Adipose tissue (tissue), 3 donors: ENCODE measurements at regions not wholly inside any gene's neighbourhood (a gene's known extent, or its start where the extent isn't known, plus 50 kb on each side); places are given as distances from the start of the nearest gene placed in this dataset.
"Not testable (repeated sequence)": the region's sequence is repeated elsewhere in the genome, so short reads cannot be mapped to it uniquely, and the experiment has no call there.

Experiments
- H3K27ac ChIP-seq: one replicate; pipeline ENCODE4 v1.5.1; 2013; ENCODE audit warnings: low read depth, low read length
- WGBS, 3 donors: extraction: QIAGEN DNeasy Blood & Tissue Kit; methylation state at CpG; one replicate each; pipeline ENCODE4 v1.1.7; 2013; 5-methylcytosine and 5-hydroxymethylcytosine counted together
- donor health status: healthy with polysubstance abuse.
- donor health status: Bipolar disorder and iron deficiency.
- donor health status: healthy.

- 76 to 81% (median 78%) methylated on average over 4 of the region's 4 CpGs for WGBS, 3 donors
- H3K27ac ChIP-seq: no peak overlapping the region
These were observed 311.8 kb downstream of the RPAP3 start for GRCh38 chr12:47394070-47394469.

DNA sequence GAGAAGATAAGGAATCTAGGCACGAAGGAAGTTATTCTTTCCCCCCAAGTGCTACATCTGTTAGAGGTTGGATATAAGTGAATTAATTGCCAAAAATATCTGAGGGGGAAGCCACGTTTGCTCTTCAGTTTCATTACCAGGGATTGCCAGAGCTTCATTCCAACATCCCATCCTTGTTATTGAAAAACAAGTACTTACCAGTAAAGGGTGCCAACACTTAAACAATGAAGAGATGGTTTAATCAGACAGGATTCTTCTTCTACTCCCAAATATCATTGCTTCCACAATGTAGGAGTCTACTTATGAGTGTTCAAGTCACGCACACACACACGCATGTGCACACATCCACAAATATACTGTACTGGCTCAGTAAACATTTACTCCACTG is 312.4 kb downstream of the RPAP3 start:
- no peak overlapping the region for H3K27ac ChIP-seq
- WGBS, 3 donors: 34 to 48% (median 37%) methylated on average over 4 of the region's 4 CpGs

DNA sequence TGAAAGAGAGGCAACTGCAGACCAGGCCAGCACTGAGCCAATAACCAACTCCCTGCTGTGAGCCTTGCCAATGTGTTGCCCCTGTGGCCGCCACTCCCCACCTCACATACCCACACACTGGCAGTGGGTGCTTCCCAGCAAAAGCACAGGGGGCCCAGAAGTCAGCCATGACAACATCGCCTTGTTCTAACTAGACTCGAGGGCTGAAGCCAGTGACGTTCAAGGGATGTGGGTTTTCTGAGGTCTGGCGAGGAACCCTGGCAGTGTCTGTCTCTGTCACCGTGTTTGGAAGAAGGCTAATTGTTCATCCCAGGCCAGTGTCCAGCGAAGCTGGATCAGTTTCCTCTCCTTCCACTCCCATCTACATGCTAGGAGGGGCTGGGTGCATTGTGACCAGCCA is 311.8 kb upstream of the AMIGO2 start:
- no peak overlapping the region for H3K27ac ChIP-seq
- WGBS, 3 donors: 80 to 86% (median 85%) methylated on average over 7 of the region's 7 CpGs

GRCh38 chr12:47388712-47389111 is 309.0 kb upstream of the AMIGO2 start:
- 83 to 87% (median 84%) methylated on average over 7 of the region's 7 CpGs for WGBS, 3 donors
- no peak overlapping the region for H3K27ac ChIP-seq

- WGBS, 3 donors: 90 to 97% (median 95%) methylated on average over 1 of the region's 1 CpG
- H3K27ac ChIP-seq: no peak overlapping the region
These were observed 308.2 kb upstream of the AMIGO2 start for GRCh38 chr12:47387994-47388393.

DNA sequence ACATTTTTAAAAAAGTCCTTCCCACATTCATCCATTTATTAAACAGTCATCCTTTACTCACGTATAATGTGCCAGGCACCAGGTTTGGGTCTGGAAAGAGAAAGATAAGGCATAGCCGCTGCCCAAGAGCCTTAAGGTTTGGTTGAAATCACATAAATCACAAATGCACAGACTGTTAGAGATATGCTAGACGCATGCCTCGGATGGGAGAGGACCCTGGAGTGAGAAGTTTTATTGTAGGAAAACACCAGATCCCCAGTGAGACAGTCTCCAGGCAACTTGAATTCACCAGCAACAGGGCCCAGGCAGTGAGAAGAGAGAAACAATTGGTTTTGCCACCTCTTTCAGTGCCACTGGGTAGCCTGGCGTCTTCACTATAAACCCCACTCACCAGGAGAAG is 305.9 kb upstream of the AMIGO2 start:
- 68 to 86% (median 82%) methylated on average over 5 of the region's 5 CpGs for WGBS, 3 donors

DNA sequence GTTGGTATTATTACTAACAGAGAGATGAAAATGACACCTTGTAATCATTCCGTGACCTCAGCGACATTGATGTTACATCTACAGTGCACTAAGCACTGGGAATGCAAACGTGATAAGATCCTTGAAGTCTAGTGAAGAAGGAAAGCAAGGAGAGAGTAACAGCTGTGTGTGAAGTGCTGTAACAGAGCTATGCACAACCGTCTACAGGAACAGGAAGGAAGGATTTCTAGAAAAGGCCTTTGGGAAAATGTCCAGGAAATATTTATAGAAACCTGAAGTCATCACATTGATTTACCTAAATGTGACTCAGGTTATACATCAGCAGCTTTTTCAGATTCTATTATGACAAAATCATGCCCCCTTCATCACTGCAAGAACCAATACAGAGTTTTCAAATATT is 304.2 kb upstream of the AMIGO2 start:
- 35 to 49% (median 47%) methylated on average over 4 of the region's 4 CpGs for WGBS, 3 donors
- no peak overlapping the region for H3K27ac ChIP-seq

More for the DNA sequence above, 305.9 kb upstream of the AMIGO2 start:
- no peak overlapping the region for H3K27ac ChIP-seq

DNA sequence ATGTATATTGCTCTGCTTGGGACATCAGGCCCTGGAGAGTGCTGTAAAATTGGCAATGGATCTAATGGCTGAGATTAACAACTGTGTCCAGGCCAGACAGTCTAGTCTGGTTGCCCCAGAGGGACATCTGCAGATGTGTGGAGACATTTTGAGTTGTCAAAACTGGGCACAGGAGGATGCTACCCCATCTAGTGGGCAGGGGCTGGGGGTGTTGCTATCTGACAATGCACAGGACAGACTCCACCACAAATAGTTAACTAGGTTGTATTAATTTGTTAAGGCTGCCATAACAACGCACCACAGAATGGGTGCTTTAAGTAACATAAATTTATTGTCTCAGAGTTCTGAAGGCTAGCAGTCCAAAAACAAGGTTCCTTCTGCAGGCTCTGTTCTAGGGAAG is 302.5 kb upstream of the AMIGO2 start:
- no peak overlapping the region for H3K27ac ChIP-seq
- WGBS, 3 donors: 74 to 94% (median 86%) methylated on average over 1 of the region's 1 CpG

DNA sequence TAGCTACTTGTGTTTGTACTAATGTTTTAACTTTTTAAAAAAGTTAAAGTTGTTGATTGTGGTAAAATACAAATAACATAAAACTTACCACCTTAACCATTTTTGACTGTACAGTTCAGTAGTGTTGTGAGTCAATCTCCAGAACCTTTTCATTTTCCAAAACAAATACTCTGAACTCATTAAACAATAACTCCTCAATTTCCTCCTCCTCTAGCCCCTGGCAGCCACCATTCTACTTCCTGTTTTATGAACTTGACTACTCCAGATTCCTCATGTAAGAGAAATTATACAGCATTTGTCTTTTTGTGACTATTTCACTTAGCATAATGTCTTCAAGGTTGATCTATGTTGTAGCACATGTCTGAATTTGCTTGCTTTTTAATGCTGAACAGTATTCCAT is 299.1 kb upstream of the AMIGO2 start:
- H3K27ac ChIP-seq: no peak overlapping the region

DNA sequence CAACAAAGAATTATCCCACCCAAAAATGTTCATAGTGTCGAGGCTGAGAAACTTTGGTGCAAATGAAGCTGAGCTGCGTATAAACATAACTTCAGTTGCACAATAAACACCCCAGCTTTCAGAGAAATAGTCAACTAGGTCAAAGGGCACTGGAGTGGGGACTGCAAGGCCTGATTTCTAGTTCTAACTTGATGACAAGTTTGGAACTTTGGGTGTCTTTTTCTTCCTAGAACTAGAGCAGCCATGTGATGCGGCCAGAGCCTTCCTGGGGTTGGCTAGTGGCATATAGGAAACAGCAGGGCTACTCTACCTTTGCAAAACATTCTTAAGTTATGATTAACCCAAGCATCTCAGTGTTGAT is 298.4 kb upstream of the AMIGO2 start:
- WGBS, 3 donors: 57 to 76% (median 72%) methylated on average over 3 of the region's 3 CpGs
- H3K27ac ChIP-seq: no peak overlapping the region

DNA sequence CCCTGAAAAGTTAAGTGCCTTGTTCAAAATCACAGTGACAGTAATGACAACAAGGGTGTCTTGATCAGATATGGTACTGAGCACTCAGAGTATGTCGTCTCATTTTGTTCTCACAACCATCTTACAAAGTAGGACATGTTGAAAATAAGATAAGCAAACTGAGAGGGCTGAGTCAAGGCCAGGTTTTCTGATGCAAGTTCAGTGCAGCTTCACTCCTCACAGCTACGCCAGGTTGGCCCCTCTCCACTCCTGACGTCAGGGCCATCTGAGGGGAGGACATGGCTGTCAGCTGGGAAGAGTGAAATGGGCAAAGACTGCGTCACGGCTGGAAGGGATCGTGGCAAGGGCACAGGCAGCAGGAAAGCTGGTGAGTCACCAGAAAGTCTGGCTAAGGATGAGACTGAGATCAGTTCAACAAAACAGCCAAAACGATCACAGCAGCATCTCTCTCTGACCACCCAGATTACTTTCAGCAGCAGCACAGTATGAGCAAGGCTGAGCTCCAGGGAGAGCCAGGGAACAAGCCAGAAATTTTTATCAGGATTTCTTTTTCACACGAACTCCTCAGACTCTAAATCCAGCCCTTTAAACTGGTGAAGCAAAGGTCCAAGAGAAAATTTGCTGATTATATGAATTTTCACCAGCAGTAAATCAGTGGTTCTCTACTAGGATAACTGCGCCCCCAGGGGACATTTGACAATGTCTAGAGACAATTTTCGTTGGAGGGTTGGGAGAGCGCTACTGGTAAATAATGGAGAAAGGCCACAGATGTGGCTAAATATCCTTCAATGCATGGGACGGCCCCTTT is 297.9 kb upstream of the AMIGO2 start:
- WGBS, 3 donors: 50 to 62% (median 57%) methylated on average over 12 of the region's 12 CpGs
- H3K27ac ChIP-seq: no peak overlapping the region

DNA sequence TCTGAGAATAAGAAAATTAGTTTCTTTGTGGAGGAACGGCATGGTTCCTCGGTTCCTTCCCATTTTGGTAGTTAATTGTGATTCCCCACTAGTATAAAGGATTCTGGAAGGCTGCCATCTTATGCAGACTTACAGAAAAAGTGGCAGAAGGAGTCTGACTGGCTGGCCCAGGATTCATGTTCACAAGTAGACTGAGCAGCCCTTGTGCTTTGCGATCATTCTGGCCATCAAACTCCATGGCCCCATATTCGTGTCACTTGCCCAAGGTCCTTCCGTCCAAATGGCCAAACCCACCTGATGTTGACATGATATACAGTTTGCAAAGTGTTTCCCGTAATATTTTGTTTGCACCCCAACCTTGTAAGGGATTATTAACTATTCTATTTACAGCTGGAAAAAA is 297.2 kb upstream of the AMIGO2 start:
- H3K27ac ChIP-seq: no peak overlapping the region
- WGBS, 3 donors: 77 to 89% (median 78%) methylated on average over 6 of the region's 6 CpGs

DNA sequence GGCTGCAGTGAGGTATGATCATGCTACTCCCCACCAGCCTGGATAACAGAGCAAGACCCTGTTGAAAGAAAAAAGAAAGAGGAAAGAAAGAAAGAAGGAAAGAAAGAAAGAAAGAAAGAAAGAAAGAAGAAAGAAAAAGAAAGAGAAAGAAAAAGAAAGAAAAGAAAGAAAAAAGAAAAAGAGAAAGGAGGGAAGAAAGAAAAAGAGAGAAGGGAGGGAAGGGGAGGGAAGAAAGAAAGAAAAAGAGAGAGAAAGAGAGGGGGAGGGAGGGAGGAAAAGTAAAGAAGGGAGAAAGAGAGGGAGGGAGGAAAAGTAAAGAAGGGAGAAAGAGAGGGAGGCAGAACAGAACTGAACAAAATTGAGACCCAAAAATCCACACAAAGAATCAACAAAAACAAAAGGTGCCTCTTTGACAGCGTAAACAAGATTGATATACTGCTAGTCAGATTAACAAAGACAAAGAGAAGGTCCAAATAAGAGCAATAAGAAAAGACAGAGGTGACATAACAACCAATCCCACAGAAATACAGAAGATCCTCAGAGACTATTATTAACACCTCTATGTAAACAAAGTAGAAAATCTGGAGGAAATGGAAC is 293.9 kb upstream of the AMIGO2 start:
- WGBS, 3 donors: 82 to 90% (median 86%) methylated on average over 1 of the region's 1 CpG
- H3K27ac ChIP-seq: no peak overlapping the region

DNA sequence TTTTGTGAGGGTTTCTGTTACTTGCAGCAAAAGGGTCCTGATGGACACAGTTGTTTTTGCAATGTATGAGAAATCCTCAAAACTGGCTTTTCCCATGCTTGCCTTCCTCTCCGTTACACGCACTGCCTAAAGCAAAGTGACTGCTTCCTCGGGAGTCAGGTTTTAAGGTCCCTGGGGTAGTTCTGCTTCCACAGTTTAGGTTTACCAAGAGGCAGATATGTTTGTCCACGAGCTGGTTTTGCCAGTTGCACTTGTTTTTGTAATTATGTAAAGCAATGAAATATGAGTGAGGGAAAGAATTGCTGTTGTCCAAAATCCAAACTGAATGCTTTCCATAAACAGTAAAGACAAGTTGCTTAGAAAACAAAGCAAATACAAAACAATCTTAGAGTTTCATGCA is 290.7 kb upstream of the AMIGO2 start:
- 62 to 82% (median 62%) methylated on average over 4 of the region's 4 CpGs for WGBS, 3 donors

DNA sequence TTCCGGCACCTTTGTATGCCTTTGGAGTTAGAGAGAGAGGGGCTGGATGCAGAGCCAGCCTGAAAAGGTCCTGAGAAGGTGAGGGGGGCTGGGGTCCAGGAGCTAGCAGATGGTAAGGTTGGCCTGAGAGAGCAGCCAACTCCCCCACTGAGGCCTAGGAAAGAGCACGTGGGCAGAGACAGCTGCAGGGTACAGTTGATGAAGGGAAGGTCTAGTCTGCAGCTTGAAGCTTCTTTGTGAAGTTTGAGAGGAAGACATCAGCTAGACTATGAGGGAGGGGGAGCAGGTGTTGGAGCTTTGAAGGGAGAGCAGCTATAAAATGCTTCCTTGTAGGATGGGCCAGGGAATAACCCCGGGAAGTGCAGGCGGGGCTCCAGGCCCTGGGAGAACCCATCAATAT is 289.3 kb upstream of the AMIGO2 start:
- 81 to 93% (median 90%) methylated on average over 4 of the region's 4 CpGs for WGBS, 3 donors
- H3K27ac ChIP-seq: no peak overlapping the region

More for the DNA sequence above, 290.7 kb upstream of the AMIGO2 start:
- no peak overlapping the region for H3K27ac ChIP-seq

- 67 to 89% (median 82%) methylated on average over 6 of the region's 6 CpGs for WGBS, 3 donors
- H3K27ac ChIP-seq: no peak overlapping the region
These were observed 288.3 kb upstream of the AMIGO2 start for GRCh38 chr12:47367912-47368537.

GRCh38 chr12:47366579-47366978 is 286.8 kb upstream of the AMIGO2 start:
- WGBS, 3 donors: 90 to 94% (median 94%) methylated on average over 2 of the region's 2 CpGs
- H3K27ac ChIP-seq: no peak overlapping the region

DNA sequence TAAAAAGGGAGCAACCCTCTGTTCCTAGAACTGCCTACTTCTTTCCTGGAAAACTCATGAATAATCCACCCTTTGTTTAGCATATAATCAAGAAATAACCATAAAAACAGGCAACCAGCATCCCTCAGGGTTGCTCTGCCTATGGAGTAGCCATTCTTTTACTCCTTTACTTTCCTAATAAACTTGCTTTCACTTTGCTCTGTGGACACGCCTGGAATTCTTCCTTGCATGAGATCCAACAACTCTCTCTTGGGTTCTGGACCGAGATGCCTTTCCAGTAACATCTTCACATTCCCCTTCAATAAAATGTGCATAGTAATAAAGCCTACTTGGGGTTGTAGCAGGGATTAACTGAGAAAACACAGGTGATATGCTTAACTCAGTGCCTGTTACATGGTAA is 286.4 kb upstream of the AMIGO2 start:
- no peak overlapping the region for H3K27ac ChIP-seq
- WGBS, 3 donors: 59 to 79% (median 63%) methylated on average over 2 of the region's 2 CpGs

GRCh38 chr12:47365443-47366076 is 285.8 kb upstream of the AMIGO2 start:
- not testable (repeated sequence) for H3K27ac ChIP-seq
- WGBS, 3 donors: 89 to 92% (median 89%) methylated on average over 7 of the region's 7 CpGs
